GM21528 (cell line): ENCODE measurements at regions not wholly inside any gene's neighbourhood (a gene's known extent, or its start where the extent isn't known, plus 50 kb on each side); places are given as distances from the start of the nearest gene placed in this dataset.

Experiments
- ATAC-seq: cut with Tn5 transposase; IDR thresholded peaks from one replicate; pipeline ENCODE4 v1.9.1; 2021; ENCODE audit warnings: mild to moderate bottlenecking, moderate library complexity; ENCODE audit not compliant: unreplicated experiment, low FRiP score

- no peak for ATAC-seq
These were observed 229.4 kb downstream of the ALDH8A1 start for GRCh38 chr6:134720353-134721059.

DNA sequence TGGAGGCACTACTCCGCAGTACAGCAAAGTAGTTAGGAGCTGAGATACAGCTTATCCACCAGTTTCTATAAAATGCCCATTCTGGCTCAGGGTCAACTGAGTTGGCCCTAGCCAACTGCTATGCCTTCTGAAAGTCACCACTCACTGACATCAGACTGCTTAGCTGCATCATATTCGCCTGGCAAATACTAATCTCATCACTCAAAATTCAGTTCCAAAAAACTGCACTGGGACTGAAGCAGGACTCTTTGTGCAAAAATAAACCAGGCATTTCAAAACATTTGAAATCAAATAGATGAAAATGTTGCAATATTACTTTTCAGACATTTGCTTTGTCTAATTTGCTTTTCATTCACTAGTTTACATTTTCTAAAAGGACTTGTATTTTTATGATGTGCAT, 230.0 kb downstream of the ALDH8A1 start:
- ATAC-seq = no peak

- no peak for ATAC-seq
These were observed 230.6 kb downstream of the ALDH8A1 start for GRCh38 chr6:134719286-134719685.

DNA sequence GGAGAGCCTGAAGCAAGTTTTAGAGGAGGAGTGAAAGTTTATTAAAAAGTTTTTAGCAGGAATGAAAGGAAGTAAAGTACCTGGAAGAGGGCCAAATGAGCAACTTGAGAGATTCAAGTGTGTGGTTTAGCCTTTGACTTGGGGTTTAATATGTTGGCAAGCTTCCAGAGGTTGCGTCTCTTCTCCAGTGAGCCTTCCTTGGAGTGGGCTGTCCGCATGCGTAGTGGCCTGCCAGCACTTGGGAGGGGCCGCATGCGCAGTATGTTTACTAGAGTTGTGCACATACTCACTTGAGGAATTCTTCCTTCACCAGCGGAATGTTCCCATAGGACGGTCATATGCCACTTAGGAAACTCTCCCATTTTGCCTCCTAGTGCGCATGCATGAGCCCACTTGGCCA, 235.2 kb downstream of the ALDH8A1 start:
- no peak for ATAC-seq

GRCh38 chr6:134714113-134714512, 235.8 kb downstream of the ALDH8A1 start:
- ATAC-seq = no peak

DNA sequence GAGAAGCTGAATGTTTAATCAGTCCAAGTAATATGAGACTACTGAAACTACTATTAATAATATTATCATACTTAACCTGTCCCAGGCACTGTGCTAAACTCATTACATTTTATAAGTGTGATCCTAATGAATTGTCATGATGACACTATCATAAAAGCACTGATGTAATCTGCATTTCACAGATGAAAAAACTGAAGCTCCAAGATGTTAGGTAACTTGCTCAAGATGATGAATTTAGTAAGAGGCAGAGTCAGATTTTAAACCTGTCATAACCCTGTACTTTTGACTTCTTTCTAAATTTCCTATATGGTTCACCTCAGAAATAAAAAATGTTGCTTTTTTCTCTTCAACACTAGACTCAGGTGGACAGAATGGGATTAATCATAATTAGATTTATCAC, 237.6 kb downstream of the ALDH8A1 start:
- ATAC-seq = no peak

- no peak for ATAC-seq
These were observed 241.8 kb downstream of the ALDH8A1 start for GRCh38 chr6:134708079-134708478.

GRCh38 chr6:134707342-134708031, 242.4 kb downstream of the ALDH8A1 start:
- ATAC-seq = no peak

- ATAC-seq = no peak
These were observed 243.1 kb downstream of the ALDH8A1 start for GRCh38 chr6:134706806-134707205.

DNA sequence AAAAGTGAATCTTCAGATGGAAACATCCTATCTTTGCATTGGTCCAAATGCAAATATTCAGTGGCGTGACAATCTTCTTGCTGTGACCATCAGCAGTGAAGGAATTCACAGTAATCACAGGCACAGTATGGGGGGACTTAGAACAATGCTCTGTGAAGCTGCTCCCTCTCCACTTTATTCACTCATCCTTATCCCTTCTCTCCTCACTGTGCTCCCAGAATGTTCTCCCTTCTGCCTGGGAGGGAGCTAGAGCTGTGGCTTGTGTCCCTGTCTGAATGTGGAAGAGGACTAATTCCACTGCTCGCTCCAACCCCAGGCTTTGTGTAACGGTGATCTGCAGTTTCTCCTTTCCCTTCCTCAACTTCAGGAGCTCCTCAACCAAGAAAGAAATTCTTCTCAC, 243.7 kb downstream of the ALDH8A1 start:
- no peak for ATAC-seq

DNA sequence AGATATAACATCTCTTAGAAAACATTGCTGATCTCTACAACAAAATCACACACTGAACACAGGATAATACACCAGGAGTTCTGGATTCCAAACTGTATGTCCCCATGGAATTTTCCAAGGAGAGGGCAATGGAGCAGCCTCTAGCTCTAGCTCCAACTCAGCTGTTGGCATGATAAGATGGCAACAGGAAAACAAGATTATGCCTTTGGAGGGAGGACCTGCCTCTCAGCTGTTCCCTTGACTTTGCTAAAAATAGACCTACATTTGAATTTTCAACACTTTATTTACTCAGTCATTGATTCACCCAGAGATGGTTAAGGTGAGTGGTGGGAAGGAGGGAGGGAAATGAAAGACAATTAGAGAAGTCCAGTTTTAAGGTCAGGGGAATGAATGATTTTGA, 246.7 kb downstream of the ALDH8A1 start:
- no peak for ATAC-seq

DNA sequence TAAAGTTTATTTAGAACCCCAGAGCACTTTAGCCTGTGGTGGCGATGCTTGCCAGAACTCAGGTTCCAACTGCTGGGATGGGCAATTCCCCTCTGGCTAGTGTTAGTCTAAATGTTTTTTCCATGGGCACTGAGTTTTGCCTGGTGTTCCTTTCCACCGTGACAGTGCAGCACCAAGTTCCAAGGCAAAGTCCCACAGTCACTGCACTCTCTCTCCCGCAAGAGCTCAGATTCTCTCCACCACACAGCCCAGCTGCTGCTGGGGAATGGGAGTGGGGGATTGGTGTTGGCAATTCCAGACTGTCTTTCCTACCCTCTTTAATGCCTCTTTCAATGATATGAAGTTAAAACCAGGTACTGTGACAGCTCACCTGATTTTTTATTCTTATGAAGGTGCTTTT, 247.6 kb downstream of the ALDH8A1 start:
- no peak for ATAC-seq

DNA sequence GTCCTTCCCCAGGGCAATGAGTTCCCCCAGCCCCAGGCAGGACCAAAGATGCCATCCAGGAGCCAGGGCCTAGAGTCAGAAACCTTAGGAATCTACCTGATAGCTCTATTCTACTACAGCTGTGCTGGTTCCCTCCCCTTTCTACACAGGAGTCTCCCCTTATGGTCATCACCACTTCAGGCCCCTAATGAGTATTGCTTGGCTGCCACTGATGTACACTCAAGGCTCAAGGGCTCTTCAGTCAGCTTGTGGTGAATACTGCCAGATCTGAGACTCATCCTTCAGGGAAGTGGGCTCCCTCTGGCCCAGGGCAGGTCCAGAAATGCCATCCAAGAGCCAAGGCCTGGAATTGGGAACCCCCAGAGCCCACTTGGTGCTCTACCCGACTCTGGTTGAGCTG, 248.6 kb downstream of the ALDH8A1 start:
- no peak for ATAC-seq

GRCh38 chr6:134698228-134698627, 251.7 kb downstream of the ALDH8A1 start:
- ATAC-seq = no peak

DNA sequence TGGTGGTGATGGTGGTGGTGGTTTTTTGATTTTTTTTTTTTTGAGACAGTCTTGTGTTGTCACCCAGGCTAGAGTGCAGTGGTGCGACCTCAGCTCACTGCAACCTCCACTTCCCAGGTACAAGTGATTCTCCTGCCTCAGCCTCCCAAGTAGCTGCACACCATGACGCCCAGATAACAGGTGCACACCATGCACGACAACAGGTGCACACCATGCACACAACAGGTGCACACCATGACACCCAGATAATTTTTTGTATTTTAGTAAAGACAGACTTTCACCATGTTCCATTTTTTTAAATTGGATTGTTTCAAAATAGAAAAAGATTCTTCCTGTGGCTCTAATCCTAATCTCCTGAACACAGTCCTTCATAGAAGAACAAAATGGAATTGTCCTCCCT, 257.9 kb downstream of the ALDH8A1 start:
- ATAC-seq = no peak

DNA sequence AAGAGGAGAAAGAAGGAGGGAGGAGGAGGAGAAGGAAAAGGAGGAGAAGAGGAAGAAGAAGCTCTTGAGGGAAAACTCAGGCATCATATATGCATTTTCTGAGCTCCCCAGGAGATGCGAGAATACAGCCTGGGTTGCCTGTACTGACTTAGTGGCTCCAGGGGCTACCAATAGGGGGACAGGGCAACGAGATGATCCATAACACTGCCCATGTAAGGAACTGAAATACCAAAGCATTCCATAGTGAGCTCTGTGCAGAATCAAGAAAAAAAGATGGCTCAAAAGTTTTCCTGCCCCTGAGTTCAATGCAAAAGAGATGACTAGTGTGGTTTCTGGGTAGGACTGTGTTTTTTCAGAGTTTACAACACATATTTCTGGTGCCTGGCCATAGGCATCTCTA, 258.7 kb downstream of the ALDH8A1 start:
- no peak for ATAC-seq

GRCh38 chr6:134690048-134690447, 259.9 kb downstream of the ALDH8A1 start:
- no peak for ATAC-seq

DNA sequence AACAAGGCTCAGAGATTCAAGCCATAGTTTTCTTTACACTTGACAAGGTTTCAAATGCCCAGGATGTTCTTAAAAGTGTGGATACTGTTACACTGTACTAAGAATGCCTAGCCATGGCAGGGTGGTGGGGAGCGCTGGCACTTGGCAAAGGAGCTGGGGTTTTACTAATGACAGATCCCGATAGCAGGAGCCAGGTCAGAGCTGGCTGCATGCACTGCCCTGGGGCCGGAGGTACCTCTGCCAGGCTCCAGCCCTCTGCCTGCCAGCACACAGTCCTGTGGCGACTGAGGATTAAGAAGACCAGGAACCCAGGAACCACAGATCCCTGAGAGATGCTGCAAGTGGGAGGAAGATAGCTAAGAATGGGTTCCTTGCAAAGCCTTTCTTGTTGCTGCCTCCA, 260.3 kb downstream of the ALDH8A1 start:
- no peak for ATAC-seq

- ATAC-seq = no peak
These were observed 260.7 kb downstream of the ALDH8A1 start for GRCh38 chr6:134689177-134689576.

DNA sequence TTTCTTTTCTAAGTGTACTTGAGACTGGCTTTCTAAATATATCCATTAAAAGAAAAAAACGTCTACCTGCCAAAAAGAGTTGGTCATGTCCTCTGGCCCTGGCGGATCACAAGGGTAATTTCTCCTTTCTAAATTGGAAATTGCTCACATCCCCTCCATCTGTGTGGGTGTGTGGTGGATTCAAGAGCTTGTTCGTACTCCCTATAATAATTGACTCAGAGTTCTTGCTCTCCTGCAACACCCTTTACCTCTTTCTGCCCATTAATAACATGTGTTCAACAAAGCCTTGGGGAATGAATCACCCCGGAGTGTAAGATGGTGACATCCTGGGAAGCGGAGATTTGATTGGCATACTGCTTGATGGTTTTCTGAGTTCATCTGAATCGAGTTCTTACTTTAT, 263.8 kb downstream of the ALDH8A1 start:
- ATAC-seq = no peak

- ATAC-seq = no peak
These were observed 265.5 kb downstream of the ALDH8A1 start for GRCh38 chr6:134684423-134684795.

DNA sequence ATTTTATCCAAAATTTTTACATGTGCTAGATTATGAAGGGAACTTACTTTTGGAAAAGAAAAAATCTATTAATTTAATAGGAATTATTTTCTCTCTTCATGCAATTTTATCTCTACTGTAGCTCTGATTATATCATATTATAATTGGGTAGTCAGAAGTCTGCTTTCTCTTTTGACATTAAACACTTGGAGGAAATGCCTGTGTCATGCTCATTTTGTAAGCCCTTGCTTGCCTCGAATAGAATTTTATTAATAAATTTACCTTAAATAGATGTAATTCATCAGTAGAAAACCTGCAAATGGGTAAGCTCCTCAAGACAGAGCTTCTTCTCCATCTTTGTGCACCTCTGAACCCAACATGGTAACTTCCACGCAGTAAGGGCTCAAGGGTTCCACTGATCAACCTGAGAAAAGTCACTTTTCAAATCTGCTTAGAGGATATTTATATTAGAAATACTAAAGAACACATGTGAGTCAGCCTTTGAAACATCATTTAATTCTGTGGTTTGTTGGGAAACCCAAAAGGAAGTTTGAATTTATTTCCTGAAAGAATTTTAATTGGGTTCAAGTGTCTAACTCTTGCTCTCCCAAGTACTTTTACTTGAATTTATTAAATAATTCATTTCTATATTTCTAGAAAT, 266.0 kb downstream of the ALDH8A1 start:
- no peak for ATAC-seq
